B cell (primary cell): ENCODE measurements at regions not wholly inside any gene's neighbourhood (a gene's known extent, or its start where the extent isn't known, plus 50 kb on each side); places are given as distances from the start of the nearest gene placed in this dataset. TPM values are rescaled to one million over a fixed set of nuclear protein-coding genes. Genes with fewer than 3 reads are reported as not detected.

ENCODE experiments used
- ATAC-seq: fragments of 200-7000 bp; cut with Tn5 transposase; one replicate; pipeline ENCODE4 v1.10.0; 2021; ENCODE audit warnings: low read depth, mild to moderate bottlenecking, moderate number of reproducible peaks, moderate library complexity
- CTCF ChIA-PET: fragments of 350-600 bp; sonication (Branson Sonifier 250); formaldehyde crosslinking; loops from one replicate; lab custom pipeline; 2021; ENCODE audit warnings: antibody characterized with exemption, inconsistent platforms; lab: Charles Lee
- POLR2A ChIA-PET: fragments of 350-600 bp; sonication (Branson Sonifier 250); formaldehyde crosslinking; loops from one replicate; lab custom pipeline; 2021; ENCODE audit warnings: antibody characterized with exemption; lab: Charles Lee
- DNase-seq: peaks from one replicate; pipeline ENCODE4 v3.0.0; 2013
- H2AFZ ChIP-seq: 2 replicates; pipeline ENCODE4 v1.6.1; 2012; ENCODE audit warnings: mild to moderate bottlenecking, low read depth, low read length; ENCODE audit not compliant: insufficient read depth, poor library complexity, severe bottlenecking
- H3K27ac ChIP-seq, 2 donors: 1 replicate in 1 of 2; 2 replicates in 1 of 2; pipeline ENCODE4 v1.5.1; 2012 to 2013; ENCODE audit warnings: low read length in 2 of 2, mild to moderate bottlenecking in 2 of 2, moderate library complexity in 1 of 2
- H3K27me3 ChIP-seq, 4 experiments: fragments of 200-600 bp in 1 of 4; sonication (generic) in 1 of 4; replicated peaks in 1 of 4; 1 replicate in 2 of 4; 2 replicates in 2 of 4; pipeline versions ENCODE4 v1.6.1 to v1.7.0; 2013 to 2016; ENCODE audit warnings: low read length in 3 of 4, mild to moderate bottlenecking in 2 of 4, mixed read lengths in 1 of 4, moderate library complexity in 1 of 4; ENCODE audit not compliant: insufficient read depth in 4 of 4, control insufficient read depth in 3 of 4; ENCODE audit errors: control extremely low read depth in 1 of 4
- H3K36me3 ChIP-seq, 2 experiments: replicated peaks in 1 of 2; 1 replicate in 1 of 2; 2 replicates in 1 of 2; pipeline versions ENCODE4 v1.6.1 to v1.7.1; 2013; ENCODE audit warnings: low read length in 1 of 2; ENCODE audit not compliant: insufficient read depth in 2 of 2, control insufficient read depth in 1 of 2; ENCODE audit errors: control extremely low read depth in 1 of 2, extremely low read depth in 1 of 2
- H3K4me1 ChIP-seq, 2 donors: fragments of 200-600 bp in 1 of 2; sonication (generic) in 1 of 2; 1 replicate in 1 of 2; 2 replicates in 1 of 2; pipeline versions ENCODE4 v1.5.1 to v1.6.1; 2013 to 2017; ENCODE audit warnings: low read length in 2 of 2; ENCODE audit not compliant: control insufficient read depth in 2 of 2, insufficient read depth in 2 of 2
- H3K4me2 ChIP-seq: replicated peaks from 2 replicates; pipeline ENCODE3; 2012; ENCODE audit warnings: mild to moderate bottlenecking, low read depth, low read length; ENCODE audit not compliant: poor library complexity, severe bottlenecking
- H3K4me3 ChIP-seq, 5 experiments: fragments of 200-600 bp in 1 of 5; sonication (generic) in 1 of 5; 1 replicate in 3 of 5; 2 replicates in 2 of 5; pipeline versions ENCODE4 v1.5.1 to v1.7.0; 2011 to 2016; ENCODE audit warnings: low read length in 4 of 5, mild to moderate bottlenecking in 4 of 5, low read depth in 2 of 5, control low read depth in 1 of 5, moderate library complexity in 1 of 5; ENCODE audit not compliant: insufficient read depth in 1 of 5; ENCODE audit errors: control extremely low read depth in 1 of 5, extremely low read depth in 1 of 5
- H3K79me2 ChIP-seq: fragments of 200-600 bp; sonication (generic); one replicate; pipeline ENCODE4 v1.6.0; 2016; ENCODE audit warnings: low read length; ENCODE audit not compliant: control insufficient read depth, insufficient read depth
- H3K9ac ChIP-seq: fragments of 200-600 bp; sonication (generic); 2 replicates; pipeline ENCODE4 v1.6.1; 2017; ENCODE audit warnings: mild to moderate bottlenecking, low read length, moderate library complexity
- H3K9me3 ChIP-seq, 3 donors: one replicate each; pipeline versions ENCODE4 v1.6.1 to v1.7.1; 2013; ENCODE audit warnings: low read length in 2 of 3; ENCODE audit not compliant: control insufficient read depth in 2 of 3, insufficient read depth in 1 of 3; ENCODE audit errors: control extremely low read depth in 1 of 3
- H4K20me1 ChIP-seq: 2 replicates; pipeline ENCODE4 v1.6.0; 2012; ENCODE audit warnings: mild to moderate bottlenecking, low read length; ENCODE audit not compliant: insufficient read depth, control insufficient read depth, poor library complexity, severe bottlenecking
- H3K27ac Mint-ChIP-seq: one replicate; pipeline ENCODE4 v1.8.0; 2021; ENCODE audit warnings: mixed read lengths
- H3K27me3 Mint-ChIP-seq: one replicate; pipeline ENCODE4 v1.8.0; 2021; ENCODE audit warnings: mixed read lengths
- H3K4me1 Mint-ChIP-seq: one replicate; pipeline ENCODE4 v1.8.0; 2021; ENCODE audit warnings: mixed read lengths
- H3K4me3 Mint-ChIP-seq: one replicate; pipeline ENCODE4 v1.8.0; 2021; ENCODE audit warnings: mixed read lengths
- H3K9me3 Mint-ChIP-seq: one replicate; pipeline ENCODE4 v1.8.0; 2022; ENCODE audit warnings: mixed read lengths; ENCODE audit not compliant: insufficient read depth
- EZH2 ChIP-seq: IDR thresholded peaks from 2 replicates; pipeline ENCODE4 v1.6.1; 2012; ENCODE audit warnings: borderline replicate concordance, low read depth, mild to moderate bottlenecking, moderate library complexity, low read length; ENCODE audit not compliant: insufficient read depth, poor library complexity, severe bottlenecking
- WGBS: methylation state at CpG from one replicate; pipeline ENCODE4 v1.1.5; 2013; ENCODE audit warnings: missing lambda C conversion rate; ENCODE audit not compliant: insufficient coverage; 5-methylcytosine and 5-hydroxymethylcytosine counted together
- intact Hi-C: fragments of 100-400 bp; cut with micrococcal nuclease; formaldehyde crosslinking; loops from one replicate; pipeline ENCODE4 v1.10.0; 2022
- small RNA-seq: library from RNA; depleted of rRNA; stranded (forward); fragments of <200 nt; gene quantifications from one replicate; pipeline ENCODE3, GENCODE V24; 2012; ENCODE audit warnings: low replicate concordance, low read depth; ENCODE audit not compliant: insufficient read length
- TF ChIP-seq, protein P1 (sequence below): fragments of 200-600 bp; IDR thresholded peaks from one replicate; pipeline ENCODE4 v1.8.0; 2022; ENCODE audit warnings: antibody characterized with exemption, mild to moderate bottlenecking

DNA sequence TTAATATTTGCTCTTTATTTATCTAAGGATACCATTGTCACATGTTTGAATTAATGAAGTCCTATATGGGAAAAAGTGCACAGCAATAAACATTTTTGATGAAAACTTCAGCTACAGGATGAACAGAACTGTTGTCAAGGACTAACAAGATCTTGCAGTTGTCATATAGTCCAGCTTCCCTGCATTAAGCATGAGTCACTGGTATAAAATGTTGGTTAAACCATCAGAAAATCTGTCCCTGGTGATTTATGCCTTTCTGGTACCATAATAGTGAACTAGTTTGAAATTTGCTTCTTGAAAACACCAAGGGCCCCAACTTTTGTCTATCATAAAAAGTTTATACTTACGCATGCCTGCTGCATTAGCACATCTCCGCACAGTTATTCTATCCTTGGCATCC lies 60.4 kb upstream of the RSPO3 start:
- Histone ChIP-seq H3K9ac (no peak overlapping the region), H3K4me1 (no peaks in the 10 kb centered on the region), H3K9me3 (no peaks in the 10 kb centered on the region), H3K4me3 (no peak overlapping the region), H3K36me3 (no peaks in the 10 kb centered on the region), H3K4me2 (no peak overlapping the region), H3K27me3 (no peaks in the 10 kb centered on the region), H4K20me1 (no peaks in the 10 kb centered on the region), H2AFZ (no peak overlapping the region), H3K27ac (no peak overlapping the region), H3K79me2 (no peaks in the 10 kb centered on the region)
- Mint-ChIP-seq H3K4me3 (no peak overlapping the region), H3K27me3 (no peaks in the 10 kb centered on the region), H3K9me3 (peaks cover 4% of the 10 kb centered on the region), H3K4me1 (no peaks in the 10 kb centered on the region), H3K27ac (no peak overlapping the region)
- intact Hi-C loops = no loop called here
- CTCF ChIA-PET = no interaction called here
- POLR2A ChIA-PET = no interaction called here
- ATAC-seq (no peak), DNase-seq (no peak)
- WGBS = no CpG with 5 or more reads among the region's 2 CpGs
- TF ChIP-seq, protein P1, sequence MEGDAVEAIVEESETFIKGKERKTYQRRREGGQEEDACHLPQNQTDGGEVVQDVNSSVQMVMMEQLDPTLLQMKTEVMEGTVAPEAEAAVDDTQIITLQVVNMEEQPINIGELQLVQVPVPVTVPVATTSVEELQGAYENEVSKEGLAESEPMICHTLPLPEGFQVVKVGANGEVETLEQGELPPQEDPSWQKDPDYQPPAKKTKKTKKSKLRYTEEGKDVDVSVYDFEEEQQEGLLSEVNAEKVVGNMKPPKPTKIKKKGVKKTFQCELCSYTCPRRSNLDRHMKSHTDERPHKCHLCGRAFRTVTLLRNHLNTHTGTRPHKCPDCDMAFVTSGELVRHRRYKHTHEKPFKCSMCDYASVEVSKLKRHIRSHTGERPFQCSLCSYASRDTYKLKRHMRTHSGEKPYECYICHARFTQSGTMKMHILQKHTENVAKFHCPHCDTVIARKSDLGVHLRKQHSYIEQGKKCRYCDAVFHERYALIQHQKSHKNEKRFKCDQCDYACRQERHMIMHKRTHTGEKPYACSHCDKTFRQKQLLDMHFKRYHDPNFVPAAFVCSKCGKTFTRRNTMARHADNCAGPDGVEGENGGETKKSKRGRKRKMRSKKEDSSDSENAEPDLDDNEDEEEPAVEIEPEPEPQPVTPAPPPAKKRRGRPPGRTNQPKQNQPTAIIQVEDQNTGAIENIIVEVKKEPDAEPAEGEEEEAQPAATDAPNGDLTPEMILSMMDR = no peak
- TF ChIP-seq EZH2 = no peak

DNA sequence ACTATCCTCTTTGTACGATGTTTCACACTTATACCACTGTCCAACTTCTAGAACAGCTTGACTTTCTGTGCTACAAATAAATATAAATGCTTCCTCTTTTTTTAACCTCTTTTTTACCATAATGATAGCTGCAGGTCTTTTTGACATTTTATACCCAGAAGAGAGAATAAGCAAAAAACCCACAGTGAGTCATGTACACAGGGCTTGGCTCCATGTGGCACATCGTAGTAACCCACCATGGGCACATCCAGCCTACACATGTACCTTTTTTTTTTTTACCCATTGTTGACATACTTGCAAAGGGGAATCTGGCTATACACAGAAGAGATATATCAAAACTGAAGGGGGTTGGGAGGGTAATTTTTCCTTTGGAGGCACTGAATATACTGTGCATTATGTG lies 59.5 kb upstream of the RSPO3 start:
- Histone ChIP-seq H3K4me3 (no peak overlapping the region), H3K79me2 (no peaks in the 10 kb centered on the region), H3K9ac (no peak overlapping the region), H3K4me2 (no peak overlapping the region), H3K9me3 (no peaks in the 10 kb centered on the region), H3K27ac (no peak overlapping the region), H3K27me3 (no peaks in the 10 kb centered on the region), H2AFZ (no peak overlapping the region), H4K20me1 (no peaks in the 10 kb centered on the region), H3K4me1 (no peaks in the 10 kb centered on the region), H3K36me3 (no peaks in the 10 kb centered on the region)
- WGBS = no CpG with 5 or more reads among the region's 2 CpGs
- ATAC-seq (no peak), DNase-seq (no peak)
- intact Hi-C loops = no loop called here
- H3K4me3 Mint-ChIP-seq = no peak overlapping the region
- H3K4me1 Mint-ChIP-seq = no peaks in the 10 kb centered on the region
- TF ChIP-seq, protein P1 = no peak
- no peak for TF ChIP-seq EZH2
- CTCF ChIA-PET = no interaction called here
- POLR2A ChIA-PET = no interaction called here
- no peak overlapping the region for H3K27ac Mint-ChIP-seq
- H3K27me3 Mint-ChIP-seq = no peaks in the 10 kb centered on the region
- H3K9me3 Mint-ChIP-seq = peaks cover 4% of the 10 kb centered on the region

Small RNA genes lying in the stretch of these regions (small RNA-seq; reads per million reads assigned to genes)
- gene MIR588 = not detected
- not detected for gene RNU6-200P
